HG03103 (cell line): ENCODE measurements at regions not wholly inside any gene's neighbourhood (a gene's known extent, or its start where the extent isn't known, plus 50 kb on each side); places are given as distances from the start of the nearest gene placed in this dataset.

ENCODE experiments used
- ATAC-seq: cut with Tn5 transposase; IDR thresholded peaks from one replicate; pipeline ENCODE4 v1.9.1; 2021; ENCODE audit warnings: low read depth; ENCODE audit not compliant: unreplicated experiment

- ATAC-seq: no peak
Observed at GRCh38 chr7:35463751-35464150, 209.9 kb upstream of the TBX20 start.

DNA sequence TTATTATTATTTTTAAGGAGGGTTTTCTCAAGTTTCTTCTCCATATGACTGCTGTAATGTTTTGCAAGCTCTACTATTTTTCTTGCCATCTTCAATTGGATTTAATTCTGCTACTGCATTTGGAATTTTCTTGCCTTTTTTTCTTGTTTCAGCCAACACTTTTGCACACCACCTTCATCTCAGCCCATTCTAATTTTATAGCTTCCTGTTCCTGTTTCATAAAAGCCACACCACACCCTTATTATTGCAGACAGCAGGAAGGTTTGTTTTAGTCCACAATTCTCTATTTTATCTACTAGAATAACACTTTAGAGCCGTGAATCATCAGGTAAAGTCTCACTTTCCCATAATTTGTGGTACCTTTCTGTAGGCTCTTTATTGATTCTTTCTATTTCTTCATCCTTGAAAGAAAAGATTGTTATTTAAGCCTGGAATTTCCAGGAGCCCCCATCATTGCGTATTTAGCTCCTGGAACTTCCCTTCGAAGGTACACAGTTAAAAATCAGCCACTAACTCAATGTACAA, 209.3 kb upstream of the TBX20 start:
- ATAC-seq: no peak

- ATAC-seq: no peak
Observed at GRCh38 chr7:35454575-35455385, 200.9 kb upstream of the TBX20 start.

DNA sequence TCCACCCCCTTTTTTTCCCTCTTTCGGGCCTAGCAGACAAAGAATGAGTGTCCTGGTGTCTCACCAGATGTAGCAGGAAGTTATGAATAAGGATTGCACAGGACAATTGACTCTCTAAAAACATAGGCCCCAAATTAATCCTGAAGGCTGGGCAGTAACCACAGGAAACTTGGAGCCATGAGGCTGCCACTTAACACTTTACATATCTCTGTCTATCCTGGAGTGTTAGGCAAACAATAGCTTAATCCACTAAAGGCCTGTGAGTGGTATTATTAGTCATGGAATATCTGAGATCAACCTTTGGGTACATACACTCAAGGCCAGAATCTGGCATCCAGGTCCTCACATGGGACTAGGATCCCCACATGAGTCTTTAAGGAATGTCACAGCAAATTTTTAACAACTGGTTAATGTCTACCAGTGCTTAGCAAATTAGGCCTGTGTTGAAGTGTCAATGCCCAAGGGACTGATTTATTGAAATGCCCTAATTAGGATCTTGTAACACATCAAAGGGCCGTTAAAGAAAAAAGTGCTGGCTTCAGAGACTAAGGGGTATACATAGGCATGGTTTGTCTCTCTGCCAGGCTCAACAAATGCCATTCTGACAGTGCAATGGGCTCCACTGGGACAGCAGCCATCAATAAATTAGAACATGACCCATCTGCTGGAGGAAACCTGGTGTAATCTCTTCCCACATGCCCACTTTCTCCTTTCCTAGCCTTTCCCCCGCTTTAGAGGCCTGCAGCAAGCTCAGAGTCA, 196.7 kb upstream of the TBX20 start:
- ATAC-seq: no peak

GRCh38 chr7:35448486-35448885, 194.6 kb upstream of the TBX20 start:
- no peak for ATAC-seq

GRCh38 chr7:35446091-35446490, 192.2 kb upstream of the TBX20 start:
- ATAC-seq: no peak

GRCh38 chr7:35437619-35438275, 183.8 kb upstream of the TBX20 start:
- no peak for ATAC-seq

DNA sequence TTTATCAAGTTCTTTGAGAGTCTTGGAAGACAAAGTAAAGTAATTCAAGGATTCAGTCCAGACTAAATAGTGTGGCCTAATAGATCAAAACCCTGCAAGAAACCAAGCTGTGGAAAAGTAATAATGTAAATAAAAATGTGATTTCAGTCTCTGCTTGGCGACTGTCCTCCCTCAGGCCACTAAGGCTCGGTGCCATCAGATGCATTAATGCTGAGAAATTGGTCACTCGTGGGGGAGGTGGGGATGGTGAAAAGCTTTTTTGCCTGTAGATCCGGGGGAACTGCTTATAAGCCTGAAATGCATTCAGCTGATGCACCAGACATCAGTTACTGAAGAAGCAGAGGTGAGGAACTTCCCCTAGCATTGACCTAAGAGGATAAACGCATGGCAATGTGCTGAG, 182.6 kb upstream of the TBX20 start:
- no peak for ATAC-seq

DNA sequence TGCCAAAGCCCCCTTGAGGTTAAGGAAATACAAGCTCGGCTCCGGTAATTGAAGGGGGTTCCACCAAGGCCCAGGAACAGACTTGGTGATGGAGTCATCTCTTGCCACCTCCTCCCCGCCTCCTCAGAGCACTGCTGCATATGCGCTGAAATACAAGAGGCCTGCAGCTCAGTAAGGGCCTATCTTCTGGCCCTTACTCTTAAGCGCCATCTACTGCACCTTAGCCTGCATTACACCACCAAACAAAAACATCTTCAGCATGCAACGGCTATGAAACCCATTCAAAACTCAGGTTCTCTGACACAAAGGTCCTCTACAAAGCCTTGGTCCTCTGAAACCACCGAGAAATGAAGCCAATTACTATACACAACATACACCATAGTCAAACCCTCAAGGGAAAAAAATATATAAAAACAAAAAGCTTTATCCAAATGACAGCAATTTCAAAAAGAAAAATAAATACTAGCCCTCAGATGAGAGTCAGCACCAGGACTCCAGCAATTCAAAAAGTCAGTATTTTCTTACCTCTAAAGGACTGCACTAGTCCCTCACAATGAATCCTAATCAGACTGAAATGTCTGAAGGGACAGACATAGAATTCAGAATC, 176.8 kb upstream of the TBX20 start:
- no peak for ATAC-seq

GRCh38 chr7:35424869-35425495, 171.1 kb upstream of the TBX20 start:
- peak; percentile 78 for ATAC-seq

DNA sequence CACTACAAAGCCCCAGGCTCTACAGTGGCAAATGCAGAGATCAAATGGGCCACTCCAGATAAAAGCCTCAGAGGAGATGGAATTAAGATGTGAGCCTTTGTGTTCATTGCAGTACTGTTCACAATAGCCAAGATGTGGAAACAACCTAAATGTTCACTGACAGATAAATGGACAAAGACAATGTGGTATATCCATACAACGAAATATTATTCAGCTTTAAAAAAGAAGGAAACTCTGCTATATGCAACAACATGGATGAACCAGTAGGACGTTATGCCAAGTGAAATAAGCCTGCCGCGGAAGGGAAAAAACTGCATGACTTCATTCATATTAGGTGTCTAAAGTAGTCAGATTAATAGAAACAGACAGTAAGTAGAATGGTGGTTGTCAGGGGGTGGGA, 170.5 kb upstream of the TBX20 start:
- ATAC-seq: no peak

DNA sequence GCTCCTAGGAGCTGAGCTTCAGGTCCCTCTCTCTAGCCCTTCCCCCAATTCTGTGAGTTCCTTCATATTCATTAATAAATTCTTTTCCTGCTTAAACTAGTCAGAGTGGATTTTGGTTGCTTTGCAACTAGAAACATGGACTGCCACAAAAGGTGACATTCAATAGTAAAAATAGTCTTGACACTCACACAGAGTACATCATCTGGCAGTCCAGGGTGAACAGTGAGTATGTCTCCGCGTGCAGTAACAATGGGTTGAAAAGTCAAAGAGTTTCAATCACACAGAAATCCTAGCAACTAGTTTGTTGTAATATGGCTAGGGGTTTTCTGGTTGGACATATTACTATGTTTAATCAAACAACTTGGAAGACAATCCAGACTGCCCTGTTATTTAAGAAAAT, 168.8 kb upstream of the TBX20 start:
- no peak for ATAC-seq

DNA sequence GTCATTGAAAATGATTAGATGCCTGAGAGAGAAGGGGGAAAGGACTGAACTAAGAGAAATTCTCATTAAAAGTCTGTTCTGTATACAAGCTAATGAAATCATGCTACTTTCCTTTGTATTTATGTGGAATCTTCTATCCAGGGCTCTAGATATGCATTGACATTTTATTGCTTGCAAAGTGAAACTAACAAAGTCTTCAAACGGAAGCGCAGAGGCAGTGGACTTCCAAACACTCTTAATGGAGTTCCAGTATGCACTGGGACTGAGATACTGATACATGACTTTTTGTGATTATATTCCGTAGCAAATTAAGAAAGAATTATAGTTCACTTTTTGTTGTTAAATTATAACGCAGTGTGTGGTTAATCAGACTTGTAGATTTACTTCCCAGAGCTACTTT, 166.8 kb upstream of the TBX20 start:
- ATAC-seq: no peak

- no peak for ATAC-seq
Observed at GRCh38 chr7:35419391-35419755, 165.5 kb upstream of the TBX20 start.

DNA sequence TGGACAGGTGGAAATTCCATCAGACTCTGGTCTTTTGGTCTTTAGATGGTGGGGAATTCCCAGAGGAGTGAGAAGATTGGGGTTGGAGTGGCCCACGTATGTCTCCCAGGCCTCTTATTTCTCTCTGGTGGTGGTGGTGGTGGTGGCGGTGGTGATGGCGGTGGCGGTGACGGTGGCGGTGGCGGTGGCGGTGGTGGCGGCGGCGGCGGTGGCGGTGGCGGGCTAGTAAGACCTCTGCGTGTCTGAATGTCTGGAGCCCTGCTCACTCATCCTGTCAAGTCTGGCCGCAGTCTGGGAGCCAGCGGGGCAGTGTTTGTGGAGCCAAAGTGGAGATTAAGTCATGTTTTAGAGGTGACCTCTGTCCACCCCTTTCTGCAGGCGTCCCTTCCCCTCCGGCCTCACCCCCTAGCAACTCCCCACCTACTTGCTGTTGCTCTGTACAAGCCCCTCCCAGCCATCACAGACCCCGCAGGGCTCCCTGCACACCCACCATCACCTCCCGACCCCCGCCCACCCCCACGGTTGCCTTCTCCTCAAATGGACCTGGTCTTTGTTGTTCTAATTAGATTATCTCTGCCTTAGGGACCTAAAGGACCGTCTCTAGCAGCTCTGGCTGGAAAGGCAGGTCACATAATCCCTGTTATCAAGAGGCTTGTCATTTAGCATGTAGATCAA, 165.0 kb upstream of the TBX20 start:
- ATAC-seq: no peak

- ATAC-seq: no peak
Observed at GRCh38 chr7:35416568-35416967, 162.7 kb upstream of the TBX20 start.

DNA sequence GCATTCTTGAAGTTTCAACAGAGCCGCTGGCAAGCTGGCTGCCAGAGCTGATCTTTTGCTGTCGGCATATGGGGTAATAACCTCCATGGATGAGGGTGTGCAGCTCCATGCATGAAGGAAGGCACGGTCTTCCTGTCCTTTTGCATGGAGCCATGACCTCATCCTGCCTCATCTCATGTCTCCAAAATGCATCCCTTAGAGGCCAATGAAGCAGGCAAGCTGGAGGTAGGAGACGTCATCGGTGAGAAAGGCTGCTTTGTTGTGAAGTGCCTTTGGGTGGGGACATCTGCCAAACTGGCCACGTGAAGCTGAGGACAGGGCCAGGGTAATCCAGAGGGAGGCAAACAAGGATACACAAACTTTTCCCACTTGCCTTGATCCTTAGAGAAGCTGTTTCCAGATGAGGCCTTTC, 161.5 kb upstream of the TBX20 start:
- ATAC-seq: no peak

DNA sequence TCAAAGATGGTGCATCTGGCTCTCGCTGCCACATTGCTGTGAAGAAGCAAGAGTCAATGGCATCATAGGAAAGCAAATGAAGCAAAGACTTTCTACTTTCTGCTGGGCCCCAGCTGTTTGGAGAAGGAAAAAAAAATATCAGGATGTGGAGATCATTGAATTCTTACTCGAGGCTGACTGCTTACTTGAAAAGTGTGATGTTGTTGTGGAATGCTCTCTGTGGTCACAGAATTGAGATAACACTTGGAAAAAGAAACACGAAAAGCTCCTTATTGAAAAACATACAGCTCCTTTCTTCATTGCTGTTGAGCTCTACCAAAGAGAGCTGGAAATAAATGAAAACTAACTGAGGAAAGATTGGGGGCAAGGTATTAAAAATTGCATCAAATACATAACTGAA, 157.4 kb upstream of the TBX20 start:
- ATAC-seq: no peak

DNA sequence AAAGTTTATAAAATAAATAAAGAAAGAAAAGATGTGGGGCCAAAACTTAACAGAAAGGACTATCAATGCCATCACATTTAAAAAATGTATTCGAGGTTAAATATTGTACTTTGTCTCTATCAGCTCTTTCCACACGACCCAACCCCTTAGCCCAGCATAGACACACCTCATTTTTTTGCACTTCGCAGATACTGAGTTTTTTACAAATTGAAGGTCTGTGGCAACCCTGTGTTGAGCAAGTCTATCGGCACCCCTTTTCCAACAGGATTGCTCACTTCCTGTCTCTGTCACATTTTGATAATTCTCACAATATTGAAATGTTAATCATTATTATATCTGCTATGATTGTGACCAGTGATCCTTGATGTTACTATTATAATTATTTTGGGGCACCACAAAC, 151.6 kb upstream of the TBX20 start:
- no peak for ATAC-seq
